HEK293T (cell line): ENCODE measurements at regions not wholly inside any gene's neighbourhood (a gene's known extent, or its start where the extent isn't known, plus 50 kb on each side); places are given as distances from the start of the nearest gene placed in this dataset.

ENCODE experiments used
- ELF4 ChIP-seq: fragments of 450-650 bp; IDR thresholded peaks from 2 replicates; pipeline ENCODE4 v1.6.1; 2017; ENCODE audit warnings: antibody characterized with exemption
- FOXA1 ChIP-seq: fragments of 450-650 bp; IDR thresholded peaks from 2 replicates; pipeline ENCODE4 v1.6.1; 2016; ENCODE audit warnings: mild to moderate bottlenecking
- FOXK2 ChIP-seq: fragments of 450-650 bp; IDR thresholded peaks from 2 replicates; pipeline ENCODE4 v1.6.1; 2016; ENCODE audit warnings: mild to moderate bottlenecking
- FOXM1 ChIP-seq: fragments of 450-650 bp; IDR thresholded peaks from 2 replicates; pipeline ENCODE4 v1.6.1; 2017; ENCODE audit warnings: mild to moderate bottlenecking, borderline replicate concordance
- HDGF ChIP-seq: fragments of 450-650 bp; IDR thresholded peaks from 2 replicates; pipeline ENCODE4 v1.6.1; 2017; ENCODE audit warnings: antibody characterized with exemption, borderline replicate concordance
- LEF1 ChIP-seq: fragments of 450-650 bp; IDR thresholded peaks from 2 replicates; pipeline ENCODE4 v1.6.1; 2017; ENCODE audit warnings: mild to moderate bottlenecking, borderline replicate concordance
- NFRKB ChIP-seq: fragments of 450-650 bp; IDR thresholded peaks from 2 replicates; pipeline ENCODE4 v1.6.1; 2016; ENCODE audit warnings: mild to moderate bottlenecking, moderate library complexity
- SP1 ChIP-seq: fragments of 450-650 bp; IDR thresholded peaks from 2 replicates; pipeline ENCODE4 v1.6.1; 2017
- SUZ12 ChIP-seq: fragments of 450-650 bp; IDR thresholded peaks from 2 replicates; pipeline ENCODE4 v1.6.1; 2016; ENCODE audit warnings: mild to moderate bottlenecking
- TARDBP ChIP-seq: fragments of 450-650 bp; IDR thresholded peaks from 2 replicates; pipeline ENCODE4 v1.6.1; 2016
- ZNF384 ChIP-seq: fragments of 450-650 bp; IDR thresholded peaks from 2 replicates; pipeline ENCODE4 v1.6.1; 2016
- TF ChIP-seq, protein P1 (sequence below): fragments of 450-650 bp; IDR thresholded peaks from 2 replicates; pipeline ENCODE4 v1.6.1; 2016

DNA sequence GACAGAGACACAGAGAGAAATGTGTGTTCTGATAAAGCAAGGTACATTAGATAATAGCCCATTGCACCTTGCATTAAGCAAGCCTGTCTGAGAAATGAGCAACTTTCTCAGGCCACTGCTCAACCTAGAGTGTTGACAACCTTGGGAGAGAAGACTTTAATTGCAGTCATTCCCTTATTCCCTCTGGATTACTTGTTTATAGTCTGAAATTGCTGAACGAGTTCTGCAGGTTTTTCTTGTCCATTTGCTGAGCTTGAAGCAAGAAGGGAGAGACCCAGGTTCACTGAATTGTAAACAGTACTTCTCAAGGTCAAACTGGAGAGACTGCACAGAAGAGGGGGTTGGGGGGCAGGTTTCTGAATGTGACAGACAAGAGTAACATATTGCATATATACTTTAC is 159.4 kb upstream of the PLEKHG7 start:
- TF ChIP-seq, protein P1, sequence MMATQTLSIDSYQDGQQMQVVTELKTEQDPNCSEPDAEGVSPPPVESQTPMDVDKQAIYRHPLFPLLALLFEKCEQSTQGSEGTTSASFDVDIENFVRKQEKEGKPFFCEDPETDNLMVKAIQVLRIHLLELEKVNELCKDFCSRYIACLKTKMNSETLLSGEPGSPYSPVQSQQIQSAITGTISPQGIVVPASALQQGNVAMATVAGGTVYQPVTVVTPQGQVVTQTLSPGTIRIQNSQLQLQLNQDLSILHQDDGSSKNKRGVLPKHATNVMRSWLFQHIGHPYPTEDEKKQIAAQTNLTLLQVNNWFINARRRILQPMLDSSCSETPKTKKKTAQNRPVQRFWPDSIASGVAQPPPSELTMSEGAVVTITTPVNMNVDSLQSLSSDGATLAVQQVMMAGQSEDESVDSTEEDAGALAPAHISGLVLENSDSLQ = no peak
- no peak for TF ChIP-seq FOXK2
- TF ChIP-seq SP1 = no peak
- TF ChIP-seq FOXM1 = no peak
- no peak for TF ChIP-seq LEF1
- TF ChIP-seq ELF4 = no peak
- no peak for TF ChIP-seq FOXA1
- no peak for TF ChIP-seq NFRKB
- TF ChIP-seq HDGF = no peak
- no peak for TF ChIP-seq ZNF384
- no peak for TF ChIP-seq TARDBP
- TF ChIP-seq SUZ12 = no peak
